ENCODE measurements at regions not wholly inside any gene's neighbourhood (a gene's known extent, or its start where the extent isn't known, plus 50 kb on each side); places are given as distances from the start of the nearest gene placed in this dataset.

DNA sequence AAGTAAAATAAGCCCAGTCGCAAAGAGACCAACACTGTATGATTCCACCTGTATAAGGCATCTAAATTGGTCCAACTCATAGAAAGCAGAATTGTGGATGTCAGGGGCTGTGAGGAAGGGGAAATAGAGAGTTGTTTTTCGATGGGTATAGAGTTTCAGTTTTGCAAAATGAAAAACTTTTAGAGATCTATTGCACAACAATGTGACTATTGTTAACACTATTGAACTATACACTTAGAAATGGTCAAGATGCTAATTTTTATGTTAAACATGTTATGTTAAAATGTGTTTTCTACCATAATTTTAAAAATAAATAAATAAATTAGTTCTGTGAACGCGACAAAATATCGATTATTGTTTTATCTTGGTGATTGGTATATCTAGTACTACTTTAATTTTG, 192.4 kb downstream of the PTGER3 start:
- Mint-ChIP-seq H3K27me3 (ENCODE audit: low read depth) (0 out of 2 replicates have a peak, but pooled peaks cover 2% of the 10 kb centered on the region), H3K4me1 (peaks cover 4% of the 10 kb centered on the region; the same call in 1 of the 2 replicates), H3K4me3 (no peak overlapping the region), H3K36me3 (no peaks in the 10 kb centered on the region), H3K27ac (no peak overlapping the region), H3K9me3 (peaks cover 12% of the 10 kb centered on the region)
- POLR2A ChIA-PET, result no interaction called here
- ATAC-seq (no peak), DNase-seq (ENCODE audit: low spot score) (no peak)
- CTCF ChIA-PET, result no interaction called here
- TF ChIP-seq NR3C1 (CRISPR knock-in tag; conservative IDR thresholded peaks at IDR 0.05; ENCODE audit: low read depth), result no peak
- TF ChIP-seq, protein P1, sequence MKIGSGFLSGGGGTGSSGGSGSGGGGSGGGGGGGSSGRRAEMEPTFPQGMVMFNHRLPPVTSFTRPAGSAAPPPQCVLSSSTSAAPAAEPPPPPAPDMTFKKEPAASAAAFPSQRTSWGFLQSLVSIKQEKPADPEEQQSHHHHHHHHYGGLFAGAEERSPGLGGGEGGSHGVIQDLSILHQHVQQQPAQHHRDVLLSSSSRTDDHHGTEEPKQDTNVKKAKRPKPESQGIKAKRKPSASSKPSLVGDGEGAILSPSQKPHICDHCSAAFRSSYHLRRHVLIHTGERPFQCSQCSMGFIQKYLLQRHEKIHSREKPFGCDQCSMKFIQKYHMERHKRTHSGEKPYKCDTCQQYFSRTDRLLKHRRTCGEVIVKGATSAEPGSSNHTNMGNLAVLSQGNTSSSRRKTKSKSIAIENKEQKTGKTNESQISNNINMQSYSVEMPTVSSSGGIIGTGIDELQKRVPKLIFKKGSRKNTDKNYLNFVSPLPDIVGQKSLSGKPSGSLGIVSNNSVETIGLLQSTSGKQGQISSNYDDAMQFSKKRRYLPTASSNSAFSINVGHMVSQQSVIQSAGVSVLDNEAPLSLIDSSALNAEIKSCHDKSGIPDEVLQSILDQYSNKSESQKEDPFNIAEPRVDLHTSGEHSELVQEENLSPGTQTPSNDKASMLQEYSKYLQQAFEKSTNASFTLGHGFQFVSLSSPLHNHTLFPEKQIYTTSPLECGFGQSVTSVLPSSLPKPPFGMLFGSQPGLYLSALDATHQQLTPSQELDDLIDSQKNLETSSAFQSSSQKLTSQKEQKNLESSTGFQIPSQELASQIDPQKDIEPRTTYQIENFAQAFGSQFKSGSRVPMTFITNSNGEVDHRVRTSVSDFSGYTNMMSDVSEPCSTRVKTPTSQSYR (CRISPR knock-in tag; IDR thresholded peaks at IDR 0.05), result no peak
- no peak for TF ChIP-seq SP1 (CRISPR knock-in tag; conservative IDR thresholded peaks at IDR 0.05)
- TF ChIP-seq, protein P2, sequence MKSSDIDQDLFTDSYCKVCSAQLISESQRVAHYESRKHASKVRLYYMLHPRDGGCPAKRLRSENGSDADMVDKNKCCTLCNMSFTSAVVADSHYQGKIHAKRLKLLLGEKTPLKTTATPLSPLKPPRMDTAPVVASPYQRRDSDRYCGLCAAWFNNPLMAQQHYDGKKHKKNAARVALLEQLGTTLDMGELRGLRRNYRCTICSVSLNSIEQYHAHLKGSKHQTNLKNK (CRISPR knock-in tag; IDR thresholded peaks at IDR 0.05), result no peak
- TF ChIP-seq, protein P3, sequence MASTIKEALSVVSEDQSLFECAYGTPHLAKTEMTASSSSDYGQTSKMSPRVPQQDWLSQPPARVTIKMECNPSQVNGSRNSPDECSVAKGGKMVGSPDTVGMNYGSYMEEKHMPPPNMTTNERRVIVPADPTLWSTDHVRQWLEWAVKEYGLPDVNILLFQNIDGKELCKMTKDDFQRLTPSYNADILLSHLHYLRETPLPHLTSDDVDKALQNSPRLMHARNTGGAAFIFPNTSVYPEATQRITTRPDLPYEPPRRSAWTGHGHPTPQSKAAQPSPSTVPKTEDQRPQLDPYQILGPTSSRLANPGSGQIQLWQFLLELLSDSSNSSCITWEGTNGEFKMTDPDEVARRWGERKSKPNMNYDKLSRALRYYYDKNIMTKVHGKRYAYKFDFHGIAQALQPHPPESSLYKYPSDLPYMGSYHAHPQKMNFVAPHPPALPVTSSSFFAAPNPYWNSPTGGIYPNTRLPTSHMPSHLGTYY (CRISPR knock-in tag; IDR thresholded peaks at IDR 0.05), result no peak
- TF ChIP-seq EMX1 (CRISPR knock-in tag; IDR thresholded peaks at IDR 0.05), result no peak
- TF ChIP-seq, protein P4, sequence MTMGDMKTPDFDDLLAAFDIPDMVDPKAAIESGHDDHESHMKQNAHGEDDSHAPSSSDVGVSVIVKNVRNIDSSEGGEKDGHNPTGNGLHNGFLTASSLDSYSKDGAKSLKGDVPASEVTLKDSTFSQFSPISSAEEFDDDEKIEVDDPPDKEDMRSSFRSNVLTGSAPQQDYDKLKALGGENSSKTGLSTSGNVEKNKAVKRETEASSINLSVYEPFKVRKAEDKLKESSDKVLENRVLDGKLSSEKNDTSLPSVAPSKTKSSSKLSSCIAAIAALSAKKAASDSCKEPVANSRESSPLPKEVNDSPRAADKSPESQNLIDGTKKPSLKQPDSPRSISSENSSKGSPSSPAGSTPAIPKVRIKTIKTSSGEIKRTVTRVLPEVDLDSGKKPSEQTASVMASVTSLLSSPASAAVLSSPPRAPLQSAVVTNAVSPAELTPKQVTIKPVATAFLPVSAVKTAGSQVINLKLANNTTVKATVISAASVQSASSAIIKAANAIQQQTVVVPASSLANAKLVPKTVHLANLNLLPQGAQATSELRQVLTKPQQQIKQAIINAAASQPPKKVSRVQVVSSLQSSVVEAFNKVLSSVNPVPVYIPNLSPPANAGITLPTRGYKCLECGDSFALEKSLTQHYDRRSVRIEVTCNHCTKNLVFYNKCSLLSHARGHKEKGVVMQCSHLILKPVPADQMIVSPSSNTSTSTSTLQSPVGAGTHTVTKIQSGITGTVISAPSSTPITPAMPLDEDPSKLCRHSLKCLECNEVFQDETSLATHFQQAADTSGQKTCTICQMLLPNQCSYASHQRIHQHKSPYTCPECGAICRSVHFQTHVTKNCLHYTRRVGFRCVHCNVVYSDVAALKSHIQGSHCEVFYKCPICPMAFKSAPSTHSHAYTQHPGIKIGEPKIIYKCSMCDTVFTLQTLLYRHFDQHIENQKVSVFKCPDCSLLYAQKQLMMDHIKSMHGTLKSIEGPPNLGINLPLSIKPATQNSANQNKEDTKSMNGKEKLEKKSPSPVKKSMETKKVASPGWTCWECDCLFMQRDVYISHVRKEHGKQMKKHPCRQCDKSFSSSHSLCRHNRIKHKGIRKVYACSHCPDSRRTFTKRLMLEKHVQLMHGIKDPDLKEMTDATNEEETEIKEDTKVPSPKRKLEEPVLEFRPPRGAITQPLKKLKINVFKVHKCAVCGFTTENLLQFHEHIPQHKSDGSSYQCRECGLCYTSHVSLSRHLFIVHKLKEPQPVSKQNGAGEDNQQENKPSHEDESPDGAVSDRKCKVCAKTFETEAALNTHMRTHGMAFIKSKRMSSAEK (CRISPR knock-in tag; IDR thresholded peaks at IDR 0.05; ENCODE audit: borderline replicate concordance), result no peak
- TF ChIP-seq GRHL2 (CRISPR knock-in tag; IDR thresholded peaks at IDR 0.05; ENCODE audit: insufficient replicate concordance, severe bottlenecking), result no peak
- TF ChIP-seq ZNF219 (CRISPR knock-in tag; IDR thresholded peaks at IDR 0.05; ENCODE audit: borderline replicate concordance), result no peak
- TF ChIP-seq, protein P5, sequence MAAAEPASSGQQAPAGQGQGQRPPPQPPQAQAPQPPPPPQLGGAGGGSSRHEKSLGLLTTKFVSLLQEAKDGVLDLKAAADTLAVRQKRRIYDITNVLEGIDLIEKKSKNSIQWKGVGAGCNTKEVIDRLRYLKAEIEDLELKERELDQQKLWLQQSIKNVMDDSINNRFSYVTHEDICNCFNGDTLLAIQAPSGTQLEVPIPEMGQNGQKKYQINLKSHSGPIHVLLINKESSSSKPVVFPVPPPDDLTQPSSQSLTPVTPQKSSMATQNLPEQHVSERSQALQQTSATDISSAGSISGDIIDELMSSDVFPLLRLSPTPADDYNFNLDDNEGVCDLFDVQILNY (CRISPR knock-in tag; IDR thresholded peaks at IDR 0.05), result no peak
- TF ChIP-seq PRRX2 (CRISPR knock-in tag; IDR thresholded peaks at IDR 0.05), result no peak
- TF ChIP-seq, protein P6, sequence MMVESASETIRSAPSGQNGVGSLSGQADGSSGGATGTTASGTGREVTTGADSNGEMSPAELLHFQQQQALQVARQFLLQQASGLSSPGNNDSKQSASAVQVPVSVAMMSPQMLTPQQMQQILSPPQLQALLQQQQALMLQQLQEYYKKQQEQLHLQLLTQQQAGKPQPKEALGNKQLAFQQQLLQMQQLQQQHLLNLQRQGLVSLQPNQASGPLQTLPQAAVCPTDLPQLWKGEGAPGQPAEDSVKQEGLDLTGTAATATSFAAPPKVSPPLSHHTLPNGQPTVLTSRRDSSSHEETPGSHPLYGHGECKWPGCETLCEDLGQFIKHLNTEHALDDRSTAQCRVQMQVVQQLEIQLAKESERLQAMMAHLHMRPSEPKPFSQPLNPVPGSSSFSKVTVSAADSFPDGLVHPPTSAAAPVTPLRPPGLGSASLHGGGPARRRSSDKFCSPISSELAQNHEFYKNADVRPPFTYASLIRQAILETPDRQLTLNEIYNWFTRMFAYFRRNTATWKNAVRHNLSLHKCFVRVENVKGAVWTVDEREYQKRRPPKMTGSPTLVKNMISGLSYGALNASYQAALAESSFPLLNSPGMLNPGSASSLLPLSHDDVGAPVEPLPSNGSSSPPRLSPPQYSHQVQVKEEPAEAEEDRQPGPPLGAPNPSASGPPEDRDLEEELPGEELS (CRISPR knock-in tag; IDR thresholded peaks at IDR 0.05), result no peak
- TF ChIP-seq ZBTB21 (CRISPR knock-in tag; IDR thresholded peaks at IDR 0.05; ENCODE audit: borderline replicate concordance), result no peak
- TF ChIP-seq, protein P7, sequence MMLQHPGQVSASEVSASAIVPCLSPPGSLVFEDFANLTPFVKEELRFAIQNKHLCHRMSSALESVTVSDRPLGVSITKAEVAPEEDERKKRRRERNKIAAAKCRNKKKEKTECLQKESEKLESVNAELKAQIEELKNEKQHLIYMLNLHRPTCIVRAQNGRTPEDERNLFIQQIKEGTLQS (CRISPR knock-in tag; conservative IDR thresholded peaks at IDR 0.05), result no peak
- TF ChIP-seq, protein P8, sequence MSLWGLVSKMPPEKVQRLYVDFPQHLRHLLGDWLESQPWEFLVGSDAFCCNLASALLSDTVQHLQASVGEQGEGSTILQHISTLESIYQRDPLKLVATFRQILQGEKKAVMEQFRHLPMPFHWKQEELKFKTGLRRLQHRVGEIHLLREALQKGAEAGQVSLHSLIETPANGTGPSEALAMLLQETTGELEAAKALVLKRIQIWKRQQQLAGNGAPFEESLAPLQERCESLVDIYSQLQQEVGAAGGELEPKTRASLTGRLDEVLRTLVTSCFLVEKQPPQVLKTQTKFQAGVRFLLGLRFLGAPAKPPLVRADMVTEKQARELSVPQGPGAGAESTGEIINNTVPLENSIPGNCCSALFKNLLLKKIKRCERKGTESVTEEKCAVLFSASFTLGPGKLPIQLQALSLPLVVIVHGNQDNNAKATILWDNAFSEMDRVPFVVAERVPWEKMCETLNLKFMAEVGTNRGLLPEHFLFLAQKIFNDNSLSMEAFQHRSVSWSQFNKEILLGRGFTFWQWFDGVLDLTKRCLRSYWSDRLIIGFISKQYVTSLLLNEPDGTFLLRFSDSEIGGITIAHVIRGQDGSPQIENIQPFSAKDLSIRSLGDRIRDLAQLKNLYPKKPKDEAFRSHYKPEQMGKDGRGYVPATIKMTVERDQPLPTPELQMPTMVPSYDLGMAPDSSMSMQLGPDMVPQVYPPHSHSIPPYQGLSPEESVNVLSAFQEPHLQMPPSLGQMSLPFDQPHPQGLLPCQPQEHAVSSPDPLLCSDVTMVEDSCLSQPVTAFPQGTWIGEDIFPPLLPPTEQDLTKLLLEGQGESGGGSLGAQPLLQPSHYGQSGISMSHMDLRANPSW (CRISPR knock-in tag; conservative IDR thresholded peaks at IDR 0.05; ENCODE audit: low read depth), result no peak
- TF ChIP-seq, protein P9, sequence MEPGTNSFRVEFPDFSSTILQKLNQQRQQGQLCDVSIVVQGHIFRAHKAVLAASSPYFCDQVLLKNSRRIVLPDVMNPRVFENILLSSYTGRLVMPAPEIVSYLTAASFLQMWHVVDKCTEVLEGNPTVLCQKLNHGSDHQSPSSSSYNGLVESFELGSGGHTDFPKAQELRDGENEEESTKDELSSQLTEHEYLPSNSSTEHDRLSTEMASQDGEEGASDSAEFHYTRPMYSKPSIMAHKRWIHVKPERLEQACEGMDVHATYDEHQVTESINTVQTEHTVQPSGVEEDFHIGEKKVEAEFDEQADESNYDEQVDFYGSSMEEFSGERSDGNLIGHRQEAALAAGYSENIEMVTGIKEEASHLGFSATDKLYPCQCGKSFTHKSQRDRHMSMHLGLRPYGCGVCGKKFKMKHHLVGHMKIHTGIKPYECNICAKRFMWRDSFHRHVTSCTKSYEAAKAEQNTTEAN (CRISPR knock-in tag; IDR thresholded peaks at IDR 0.05), result no peak
- no peak for TF ChIP-seq FOXJ3 (CRISPR knock-in tag; IDR thresholded peaks at IDR 0.05; ENCODE audit: borderline replicate concordance)
- TF ChIP-seq, protein P10, sequence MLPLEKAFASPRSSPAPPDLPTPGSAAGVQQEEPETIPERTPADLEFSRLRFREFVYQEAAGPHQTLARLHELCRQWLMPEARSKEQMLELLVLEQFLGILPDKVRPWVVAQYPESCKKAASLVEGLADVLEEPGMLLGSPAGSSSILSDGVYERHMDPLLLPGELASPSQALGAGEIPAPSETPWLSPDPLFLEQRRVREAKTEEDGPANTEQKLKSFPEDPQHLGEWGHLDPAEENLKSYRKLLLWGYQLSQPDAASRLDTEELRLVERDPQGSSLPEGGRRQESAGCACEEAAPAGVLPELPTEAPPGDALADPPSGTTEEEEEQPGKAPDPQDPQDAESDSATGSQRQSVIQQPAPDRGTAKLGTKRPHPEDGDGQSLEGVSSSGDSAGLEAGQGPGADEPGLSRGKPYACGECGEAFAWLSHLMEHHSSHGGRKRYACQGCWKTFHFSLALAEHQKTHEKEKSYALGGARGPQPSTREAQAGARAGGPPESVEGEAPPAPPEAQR (CRISPR knock-in tag; IDR thresholded peaks at IDR 0.05), result no peak
- TF ChIP-seq, protein P11, sequence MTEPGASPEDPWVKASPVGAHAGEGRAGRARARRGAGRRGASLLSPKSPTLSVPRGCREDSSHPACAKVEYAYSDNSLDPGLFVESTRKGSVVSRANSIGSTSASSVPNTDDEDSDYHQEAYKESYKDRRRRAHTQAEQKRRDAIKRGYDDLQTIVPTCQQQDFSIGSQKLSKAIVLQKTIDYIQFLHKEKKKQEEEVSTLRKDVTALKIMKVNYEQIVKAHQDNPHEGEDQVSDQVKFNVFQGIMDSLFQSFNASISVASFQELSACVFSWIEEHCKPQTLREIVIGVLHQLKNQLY (CRISPR knock-in tag; IDR thresholded peaks at IDR 0.05), result no peak

All from WTC11 (cell line).